Calu3 (cell line): ENCODE measurements at regions not wholly inside any gene's neighbourhood (a gene's known extent, or its start where the extent isn't known, plus 50 kb on each side); places are given as distances from the start of the nearest gene placed in this dataset.

Experiments used
- BruUV-seq: library from RNA; stranded (reverse); fragments of 400-500 nt; replicated peaks from 2 replicates; lab custom pipeline; 2021; lab: Mats Ljungman, UMichigan
- CTCF ChIA-PET: fragments of 300-600 bp; sonication (Branson Sonifier 250); formaldehyde crosslinking; loops from one replicate; lab custom pipeline; 2022; ENCODE audit warnings: antibody characterized with exemption; lab: Charles Lee
- DNase-seq: peaks from one replicate; pipeline ENCODE4 v3.0.0; 2022
- H3K27ac Mint-ChIP-seq: one replicate; pipeline ENCODE4 v1.8.0; 2022; ENCODE audit warnings: mixed read lengths; ENCODE audit not compliant: unreplicated experiment
- H3K27me3 Mint-ChIP-seq: one replicate; pipeline ENCODE4 v1.8.0; 2022; ENCODE audit warnings: mixed read lengths; ENCODE audit not compliant: unreplicated experiment
- H3K36me3 Mint-ChIP-seq: one replicate; pipeline ENCODE4 v1.8.0; 2022; ENCODE audit warnings: mild to moderate bottlenecking, moderate library complexity, mixed read lengths; ENCODE audit not compliant: insufficient read depth, unreplicated experiment
- H3K4me1 Mint-ChIP-seq: one replicate; pipeline ENCODE4 v1.8.0; 2022; ENCODE audit warnings: mild to moderate bottlenecking, low read depth, mixed read lengths; ENCODE audit not compliant: unreplicated experiment
- H3K4me3 Mint-ChIP-seq: one replicate; pipeline ENCODE4 v1.8.0; 2022; ENCODE audit warnings: mild to moderate bottlenecking, low read depth, moderate library complexity, mixed read lengths; ENCODE audit not compliant: unreplicated experiment
- H3K9me3 Mint-ChIP-seq: one replicate; pipeline ENCODE4 v1.8.0; 2022; ENCODE audit warnings: low read depth, mixed read lengths; ENCODE audit not compliant: unreplicated experiment
- CTCF ChIP-seq: fragments of 200-600 bp; IDR thresholded peaks from one replicate; pipeline ENCODE4 v1.8.0; 2022; ENCODE audit warnings: antibody characterized with exemption; ENCODE audit not compliant: unreplicated experiment
- intact Hi-C: fragments of 100-400 bp; cut with micrococcal nuclease; formaldehyde crosslinking; loops from one replicate; pipeline ENCODE4 v1.10.0; 2022; ENCODE audit not compliant: unreplicated experiment

GRCh38 chr2:67877301-67877700 is 185.5 kb downstream of the C1D start:
- no TSS peak for BruUV-seq
- CTCF ChIA-PET = no interaction called here
- peaks cover 22% of the 10 kb centered on the region for H3K27me3 Mint-ChIP-seq

GRCh38 chr2:67878743-67879142 is 184.1 kb downstream of the C1D start:
- H3K9me3 Mint-ChIP-seq = no peaks in the 10 kb centered on the region
- no peak for DNase-seq
- CTCF ChIA-PET = no interaction called here
- BruUV-seq = no TSS peak
- H3K4me1 Mint-ChIP-seq = no peaks in the 10 kb centered on the region
- TF ChIP-seq CTCF = no peak
- H3K27ac Mint-ChIP-seq = no peak overlapping the region
- H3K4me3 Mint-ChIP-seq = no peak overlapping the region
- intact Hi-C loops = no loop called here
- H3K36me3 Mint-ChIP-seq = no peaks in the 10 kb centered on the region
- peaks cover 22% of the 10 kb centered on the region for H3K27me3 Mint-ChIP-seq

More at GRCh38 chr2:67877301-67877700, 185.5 kb downstream of the C1D start:
- intact Hi-C loops = no loop called here
- no peak overlapping the region for H3K27ac Mint-ChIP-seq
- H3K4me3 Mint-ChIP-seq = no peak overlapping the region
- no peaks in the 10 kb centered on the region for H3K4me1 Mint-ChIP-seq
- DNase-seq = no peak
- TF ChIP-seq CTCF = no peak
- H3K36me3 Mint-ChIP-seq = no peaks in the 10 kb centered on the region
- H3K9me3 Mint-ChIP-seq = no peaks in the 10 kb centered on the region

- intact Hi-C loops = no loop called here
- no peak overlapping the region for H3K4me3 Mint-ChIP-seq
- no peak overlapping the region for H3K27ac Mint-ChIP-seq
- H3K9me3 Mint-ChIP-seq = no peaks in the 10 kb centered on the region
- no peak for TF ChIP-seq CTCF
- no peaks in the 10 kb centered on the region for H3K4me1 Mint-ChIP-seq
- no peak for DNase-seq
- H3K36me3 Mint-ChIP-seq = no peaks in the 10 kb centered on the region
- H3K27me3 Mint-ChIP-seq = peaks cover 22% of the 10 kb centered on the region
- CTCF ChIA-PET = no interaction called here
- BruUV-seq = no TSS peak
Measured at GRCh38 chr2:67879586-67880290, 183.1 kb downstream of the C1D start.

GRCh38 chr2:67880291-67880761 is 182.5 kb downstream of the C1D start:
- TF ChIP-seq CTCF = no peak
- Mint-ChIP-seq H3K36me3 (no peaks in the 10 kb centered on the region), H3K27me3 (peaks cover 22% of the 10 kb centered on the region), H3K4me3 (no peak overlapping the region), H3K4me1 (no peaks in the 10 kb centered on the region), H3K27ac (no peak overlapping the region), H3K9me3 (no peaks in the 10 kb centered on the region)
- no TSS peak for BruUV-seq
- CTCF ChIA-PET = no interaction called here
- intact Hi-C loops = no loop called here
- no peak for DNase-seq
